NCI-H2081 (cell line): ENCODE measurements at regions not wholly inside any gene's neighbourhood (a gene's known extent, or its start where the extent isn't known, plus 50 kb on each side); places are given as distances from the start of the nearest gene placed in this dataset.

Experiments
- DNase-seq, 2 experiments: peaks; one replicate each; lab custom pipeline; 2025; lab: John Stamatoyannopoulos, UW

- no peak for DNase-seq
Measured at GRCh38 chr17:63132459-63132911, 166.4 kb downstream of the TANC2 start.

- no peak for DNase-seq
Measured at GRCh38 chr17:63133491-63133890, 167.5 kb downstream of the TANC2 start.

GRCh38 chr17:63134867-63135266, 168.8 kb downstream of the TANC2 start:
- no peak for DNase-seq

- DNase-seq, result no peak
Measured at GRCh38 chr17:63136369-63137012, 170.5 kb downstream of the TANC2 start.

GRCh38 chr17:63137163-63137562, 171.1 kb downstream of the TANC2 start:
- DNase-seq, result no peak

GRCh38 chr17:63138713-63139112, 172.7 kb downstream of the TANC2 start:
- no peak for DNase-seq

GRCh38 chr17:63139356-63139755, 173.3 kb downstream of the TANC2 start:
- no peak for DNase-seq

- peak in 1 of 2 experiments; percentile 18 for DNase-seq
Measured at GRCh38 chr17:63140255-63140654, 174.2 kb downstream of the TANC2 start.

GRCh38 chr17:63142836-63143235, 176.8 kb downstream of the TANC2 start:
- DNase-seq, result no peak

- DNase-seq, result no peak
Measured at GRCh38 chr17:63150490-63150889, 184.5 kb downstream of the TANC2 start.

GRCh38 chr17:63150994-63151464, 185.0 kb downstream of the TANC2 start:
- no peak for DNase-seq

- no peak for DNase-seq
Measured at GRCh38 chr17:63151941-63152523, 186.0 kb downstream of the TANC2 start.

GRCh38 chr17:63153488-63153887, 187.5 kb downstream of the TANC2 start:
- DNase-seq, result no peak

- no peak for DNase-seq
Measured at GRCh38 chr17:63154586-63155244, 188.7 kb downstream of the TANC2 start.

GRCh38 chr17:63156986-63157385, 191.0 kb downstream of the TANC2 start:
- DNase-seq, result no peak

GRCh38 chr17:63162406-63163157, 196.5 kb downstream of the TANC2 start:
- no peak for DNase-seq

GRCh38 chr17:63163158-63163520, 197.1 kb downstream of the TANC2 start:
- no peak for DNase-seq

- no peak for DNase-seq
Measured at GRCh38 chr17:63165400-63165799, 199.4 kb downstream of the TANC2 start.

GRCh38 chr17:63170795-63171194, 204.8 kb downstream of the TANC2 start:
- DNase-seq, result no peak

GRCh38 chr17:63171428-63172393, 205.7 kb downstream of the TANC2 start:
- no peak for DNase-seq

GRCh38 chr17:63173450-63173849, 207.4 kb downstream of the TANC2 start:
- DNase-seq, result peak in 1 of 2 experiments; percentile 21
